ENCODE measurements at regions not wholly inside any gene's neighbourhood (a gene's known extent, or its start where the extent isn't known, plus 50 kb on each side); places are given as distances from the start of the nearest gene placed in this dataset.
A peak's percentile ranks its signal among the peaks of the same experiment; 100 is the strongest.

GRCh38 chr1:30383221-30383711 is 340.1 kb downstream of the MATN1 start:
- CTCF ChIA-PET, result interaction anchor here (1.0 kb wide), 1 partner anchor 1051 kb away, joined by 3 read pairs; no protein-coding TSS in a partner anchor
- TF ChIP-seq CTCF (IDR thresholded peaks at IDR 0.05; ENCODE audit: control extremely low read depth, extremely low read depth, low read depth, missing control alignments), result no peak
- no peak for DNase-seq (ENCODE audit: extremely low spot score)
- POLR2A ChIA-PET, result no interaction called here

GRCh38 chr1:30382496-30382895 is 340.9 kb downstream of the MATN1 start:
- ChIA-PET POLR2A (no interaction called here), CTCF (interaction anchor here (1.0 kb wide), 1 partner anchor 1051 kb away, joined by 3 read pairs; no protein-coding TSS in a partner anchor)
- TF ChIP-seq CTCF (IDR thresholded peaks at IDR 0.05; ENCODE audit: control extremely low read depth, extremely low read depth, low read depth, missing control alignments), result no peak
- DNase-seq (ENCODE audit: extremely low spot score), result no peak

GRCh38 chr1:30381671-30382365 is 341.6 kb downstream of the MATN1 start:
- no peak for DNase-seq (ENCODE audit: extremely low spot score)
- no peak for TF ChIP-seq CTCF (IDR thresholded peaks at IDR 0.05; ENCODE audit: control extremely low read depth, extremely low read depth, low read depth, missing control alignments)
- ChIA-PET CTCF (interaction anchor here (1.9 to 3.0 kb wide), 2 partner anchors 16 to 588 kb away, joined by 9 to 13 read pairs; no protein-coding TSS in a partner anchor), POLR2A (no interaction called here)

- CTCF ChIA-PET, result interaction anchor here (0.8 to 3.0 kb wide), 31 partner anchors 9 to 1142 kb away, joined by 3 to 21 read pairs (median 5); no protein-coding TSS in a partner anchor
- no peak for DNase-seq (ENCODE audit: extremely low spot score)
- no peak for TF ChIP-seq CTCF (IDR thresholded peaks at IDR 0.05; ENCODE audit: control extremely low read depth, extremely low read depth, low read depth, missing control alignments)
- POLR2A ChIA-PET, result no interaction called here
Observed at GRCh38 chr1:30381266-30381665, 342.1 kb downstream of the MATN1 start.

- ChIA-PET POLR2A (no interaction called here), CTCF (interaction anchor here (0.6 to 3.0 kb wide), 48 partner anchors 8 to 1146 kb away, joined by 3 to 21 read pairs (median 4); partner anchors contain the start of gene PTPRU)
- no peak for TF ChIP-seq CTCF (IDR thresholded peaks at IDR 0.05; ENCODE audit: control extremely low read depth, extremely low read depth, low read depth, missing control alignments)
- DNase-seq (ENCODE audit: extremely low spot score), result no peak
Observed at GRCh38 chr1:30380625-30380984, 342.8 kb downstream of the MATN1 start.

GRCh38 chr1:30379684-30380624 is 343.4 kb downstream of the MATN1 start:
- DNase-seq (ENCODE audit: extremely low spot score), result peak; percentile 88
- POLR2A ChIA-PET, result no interaction called here
- peak; percentile 82 for TF ChIP-seq CTCF (IDR thresholded peaks at IDR 0.05; ENCODE audit: control extremely low read depth, extremely low read depth, low read depth, missing control alignments)
- CTCF ChIA-PET, result interaction anchor here (0.6 to 3.0 kb wide), 50 partner anchors 8 to 1145 kb away, joined by 3 to 21 read pairs (median 4); partner anchors contain the start of gene PTPRU

Data from GM10248 (cell line).